Large intestine (tissue), 3 donors: ENCODE measurements at regions not wholly inside any gene's neighbourhood (a gene's known extent, or its start where the extent isn't known, plus 50 kb on each side); places are given as distances from the start of the nearest gene placed in this dataset.

Source experiments
- DNase-seq, 2 donors: peaks; one replicate each; pipeline versions ENCODE4 v3.0.0 to v3.0.0-alpha.2; 2013
- H3K27ac ChIP-seq: one replicate; pipeline ENCODE4 v1.5.1; 2013; ENCODE audit warnings: low read length
- H3K27me3 ChIP-seq: 2 replicates; pipeline ENCODE4 v1.6.1; 2013; ENCODE audit warnings: low read length; ENCODE audit not compliant: control insufficient read depth, insufficient read depth
- H3K36me3 ChIP-seq: 2 replicates; pipeline ENCODE4 v1.6.1; 2013; ENCODE audit warnings: low read length; ENCODE audit not compliant: control insufficient read depth, insufficient read depth
- H3K4me1 ChIP-seq: one replicate; pipeline ENCODE4 v1.6.1; 2013; ENCODE audit warnings: low read length; ENCODE audit not compliant: control insufficient read depth, insufficient read depth
- H3K4me3 ChIP-seq: one replicate; pipeline ENCODE4 v1.5.1; 2013; ENCODE audit warnings: low read length
- H3K9me3 ChIP-seq: one replicate; pipeline ENCODE4 v1.6.1; 2013; ENCODE audit warnings: mild to moderate bottlenecking, low read depth, low read length, moderate library complexity; ENCODE audit not compliant: control insufficient read depth
- WGBS: methylation state at CpG from one replicate; pipeline ENCODE4 v1.1.5; 2013; ENCODE audit warnings: low lambda C conversion rate; ENCODE audit not compliant: insufficient coverage; 5-methylcytosine and 5-hydroxymethylcytosine counted together

DNA sequence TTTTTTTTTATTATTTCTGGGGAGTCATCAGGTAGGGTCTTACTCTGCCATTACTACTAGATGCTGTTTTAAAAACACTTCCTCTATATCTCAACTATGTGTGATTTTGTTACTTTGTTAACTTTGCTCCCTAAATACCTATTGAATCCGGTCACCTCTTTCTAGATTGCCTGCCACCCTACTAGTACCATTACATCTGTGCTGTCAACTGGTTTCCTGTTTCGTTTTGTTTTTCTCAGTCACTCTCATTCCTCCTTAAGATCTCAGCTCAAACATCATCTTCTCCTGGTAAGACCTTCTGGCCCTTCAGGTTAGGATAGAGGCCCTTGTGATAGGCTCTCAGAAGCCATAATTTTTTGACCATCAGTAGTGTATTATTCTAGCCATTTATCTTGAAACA lies 324.2 kb upstream of the ATP10B start:
- no peak for DNase-seq
- no peaks in the 10 kb centered on the region for H3K9me3 ChIP-seq
- H3K27ac ChIP-seq: no peak overlapping the region
- no peak overlapping the region for H3K4me3 ChIP-seq
- H3K27me3 ChIP-seq: no peaks in the 10 kb centered on the region
- no peaks in the 10 kb centered on the region for H3K36me3 ChIP-seq
- H3K4me1 ChIP-seq: no peaks in the 10 kb centered on the region
- 91% methylated on average over 2 of the region's 2 CpGs for WGBS

DNA sequence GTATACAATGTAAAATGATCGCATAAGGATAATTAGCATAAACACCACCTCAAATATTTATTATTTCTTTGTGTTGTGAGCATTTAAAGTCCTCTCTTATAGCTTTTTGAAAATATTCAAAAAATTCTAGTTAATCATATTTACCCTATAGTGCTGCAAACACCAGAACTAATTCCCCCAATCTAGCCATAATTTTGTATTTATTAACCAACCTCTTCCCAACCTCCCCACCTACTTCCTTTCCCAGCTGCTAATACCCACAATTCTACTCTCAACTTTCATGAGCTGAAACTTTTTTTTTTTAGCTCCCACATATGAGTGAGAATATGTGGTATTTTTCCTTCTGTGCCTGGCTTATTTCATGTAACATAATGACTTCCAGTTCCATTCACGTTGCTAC lies 317.8 kb upstream of the ATP10B start:
- DNase-seq: no peak
- peaks cover 5% of the 10 kb centered on the region for H3K9me3 ChIP-seq
- no peaks in the 10 kb centered on the region for H3K4me1 ChIP-seq
- 100% methylated on average over 1 of the region's 2 CpGs for whole genome bisulfite sequencing
- no peak overlapping the region for H3K4me3 ChIP-seq
- no peaks in the 10 kb centered on the region for H3K36me3 ChIP-seq
- no peaks in the 10 kb centered on the region for H3K27me3 ChIP-seq
- no peak overlapping the region for H3K27ac ChIP-seq

DNA sequence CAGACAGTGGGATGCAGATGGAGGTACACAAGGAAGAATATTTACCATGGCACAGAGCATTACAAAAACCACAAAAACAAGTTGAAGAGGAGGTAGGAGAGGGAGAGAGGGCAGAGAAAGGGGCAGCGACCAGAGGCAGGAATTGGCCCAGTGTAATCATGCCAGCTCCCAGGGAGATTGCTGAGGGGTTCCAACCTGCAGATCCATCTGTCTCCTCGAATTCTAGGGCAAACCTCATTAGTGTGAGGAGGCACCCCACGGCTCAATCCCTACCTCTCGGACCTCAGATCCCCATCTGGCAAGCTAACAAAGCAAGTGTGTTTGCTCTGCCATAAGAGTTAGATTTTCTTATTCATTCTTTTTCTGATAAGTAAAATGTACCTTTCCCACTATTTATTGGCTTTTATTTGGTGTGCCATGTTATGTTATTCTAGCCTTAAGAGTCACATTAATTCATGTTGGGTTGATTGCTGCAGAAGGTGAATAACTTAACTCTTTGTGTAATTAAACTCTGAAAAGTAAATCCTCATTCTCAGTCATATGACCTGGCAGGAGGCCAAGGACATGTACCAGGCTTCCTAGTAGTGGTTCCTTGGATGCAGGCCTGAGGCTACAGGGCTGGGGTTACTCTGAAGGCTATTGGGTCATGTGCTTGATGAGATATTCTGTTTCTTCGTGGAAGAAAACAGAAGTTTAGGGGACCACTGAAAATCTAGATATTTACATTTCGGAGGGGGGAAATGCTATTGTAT lies 315.2 kb upstream of the ATP10B start:
- no peak overlapping the region for H3K4me3 ChIP-seq
- H3K9me3 ChIP-seq: peaks cover 5% of the 10 kb centered on the region
- no peaks in the 10 kb centered on the region for H3K4me1 ChIP-seq
- H3K36me3 ChIP-seq: no peaks in the 10 kb centered on the region
- H3K27me3 ChIP-seq: no peaks in the 10 kb centered on the region
- no peak overlapping the region for H3K27ac ChIP-seq
- DNase-seq: no peak
- 88% methylated on average over 1 of the region's 6 CpGs for WGBS

DNA sequence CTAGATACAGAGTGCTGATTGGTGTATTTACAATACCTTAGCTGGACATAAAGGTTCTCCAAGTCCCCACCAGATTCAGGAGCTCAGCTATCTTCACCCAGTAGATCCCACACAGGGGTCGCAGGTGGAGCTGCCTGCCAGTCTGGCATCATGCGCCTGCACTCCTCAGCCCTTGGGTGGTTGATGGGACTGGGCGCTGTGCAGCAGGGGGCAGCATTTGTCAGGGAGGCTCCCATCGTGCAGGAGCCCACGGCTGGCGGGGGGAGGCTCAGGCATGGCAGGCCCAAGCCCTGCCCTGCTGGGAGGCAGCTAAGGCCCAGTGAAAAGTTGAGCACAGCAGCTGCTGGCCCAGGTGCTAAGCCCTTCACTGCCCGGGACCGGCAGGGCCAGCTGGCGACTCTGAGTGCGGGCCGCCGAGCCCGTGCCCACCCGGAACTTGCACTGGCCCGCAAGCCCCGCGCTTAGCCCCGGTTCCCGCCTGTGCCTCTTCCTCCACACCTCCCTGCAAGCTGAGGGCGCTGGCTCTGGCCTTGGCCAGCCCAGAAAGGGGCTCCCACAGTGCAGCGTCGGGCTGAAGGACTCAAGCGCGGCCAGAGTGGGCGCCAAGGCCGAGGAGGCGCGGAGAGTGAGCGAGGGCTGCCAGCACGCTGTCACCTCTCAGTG lies 314.1 kb upstream of the ATP10B start:
- H3K27ac ChIP-seq: no peak overlapping the region
- no peaks in the 10 kb centered on the region for H3K27me3 ChIP-seq
- no peaks in the 10 kb centered on the region for H3K4me1 ChIP-seq
- no peak for DNase-seq
- peaks cover 5% of the 10 kb centered on the region for H3K9me3 ChIP-seq
- H3K36me3 ChIP-seq: no peaks in the 10 kb centered on the region
- WGBS: no CpG with 5 or more reads among the region's 30 CpGs
- no peak overlapping the region for H3K4me3 ChIP-seq

DNA sequence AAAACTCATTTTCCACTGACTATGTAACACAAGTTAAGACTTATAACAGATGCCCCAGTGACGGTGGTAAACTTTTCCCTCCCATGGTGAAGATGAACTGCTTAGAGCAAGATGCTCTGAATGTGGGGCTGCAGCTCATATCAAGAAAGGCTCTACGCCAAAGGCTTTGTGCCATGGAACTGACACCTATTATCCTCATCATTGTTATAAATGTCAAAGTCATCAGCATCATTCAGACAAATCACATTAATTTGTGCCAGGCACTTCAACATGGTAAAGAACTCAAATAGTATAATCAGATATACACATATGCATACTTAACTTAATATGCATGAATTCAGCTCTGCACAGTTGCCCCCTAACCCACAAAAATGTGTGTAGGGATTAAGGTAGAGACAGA lies 305.9 kb upstream of the ATP10B start:
- H3K4me1 ChIP-seq: no peaks in the 10 kb centered on the region
- no peaks in the 10 kb centered on the region for H3K27me3 ChIP-seq
- no peak overlapping the region for H3K27ac ChIP-seq
- WGBS: no CpG with 5 or more reads among the region's 2 CpGs
- no peak overlapping the region for H3K4me3 ChIP-seq
- H3K36me3 ChIP-seq: no peaks in the 10 kb centered on the region
- H3K9me3 ChIP-seq: no peaks in the 10 kb centered on the region
- DNase-seq: no peak

DNA sequence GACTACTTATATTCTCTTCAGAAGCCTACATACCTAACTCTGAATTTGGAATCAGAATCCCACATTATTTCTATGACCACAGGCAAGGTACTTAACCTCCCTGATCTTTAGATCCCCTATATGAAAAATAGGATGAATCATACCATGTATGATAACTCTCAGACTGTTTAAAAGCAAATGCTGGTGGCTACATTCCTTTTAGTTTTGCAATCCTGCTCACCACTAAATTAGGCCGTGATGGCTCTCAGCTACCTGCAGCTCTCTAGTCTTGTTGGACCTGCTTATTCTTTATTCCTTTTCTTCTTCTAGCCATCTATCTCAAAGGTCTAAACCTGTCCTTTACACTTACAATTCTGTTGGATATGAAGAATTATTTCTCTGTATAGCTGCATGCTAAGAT lies 303.4 kb upstream of the ATP10B start:
- Histone ChIP-seq H3K9me3 (no peaks in the 10 kb centered on the region), H3K4me1 (no peaks in the 10 kb centered on the region), H3K36me3 (no peaks in the 10 kb centered on the region), H3K27me3 (no peaks in the 10 kb centered on the region), H3K4me3 (no peak overlapping the region), H3K27ac (no peak overlapping the region)
- DNase-seq: no peak
- 100% methylated on average over 1 of the region's 1 CpG for WGBS

DNA sequence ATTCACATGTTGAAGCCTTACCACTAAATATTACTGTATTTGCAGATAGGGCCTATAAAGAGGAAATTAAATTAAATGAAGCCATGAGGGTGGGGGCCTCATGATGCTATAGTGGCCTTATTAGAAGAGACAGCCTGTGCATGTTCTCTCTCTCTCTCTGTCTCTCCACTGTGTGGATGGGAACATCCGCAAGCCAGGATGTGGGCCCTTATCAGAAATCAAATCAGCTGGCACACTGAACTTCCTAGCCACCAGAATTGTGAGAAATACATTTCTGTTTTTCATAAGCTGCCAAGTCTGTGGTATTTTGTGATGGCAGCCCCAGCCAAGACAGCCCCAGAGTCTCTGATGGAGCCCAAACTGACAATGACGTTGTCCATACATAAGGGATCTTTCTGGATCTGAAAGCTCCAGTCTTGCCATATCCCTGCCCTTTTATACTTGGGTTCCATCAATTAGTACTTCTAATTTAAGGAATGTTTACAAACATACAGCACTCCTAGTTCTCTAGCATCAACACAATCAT lies 300.5 kb upstream of the ATP10B start:
- Histone ChIP-seq H3K9me3 (no peaks in the 10 kb centered on the region), H3K36me3 (no peaks in the 10 kb centered on the region), H3K27ac (no peak overlapping the region), H3K4me1 (no peaks in the 10 kb centered on the region), H3K27me3 (no peaks in the 10 kb centered on the region), H3K4me3 (no peak overlapping the region)
- no CpG with 5 or more reads among the region's 2 CpGs for WGBS
- DNase-seq: no peak

DNA sequence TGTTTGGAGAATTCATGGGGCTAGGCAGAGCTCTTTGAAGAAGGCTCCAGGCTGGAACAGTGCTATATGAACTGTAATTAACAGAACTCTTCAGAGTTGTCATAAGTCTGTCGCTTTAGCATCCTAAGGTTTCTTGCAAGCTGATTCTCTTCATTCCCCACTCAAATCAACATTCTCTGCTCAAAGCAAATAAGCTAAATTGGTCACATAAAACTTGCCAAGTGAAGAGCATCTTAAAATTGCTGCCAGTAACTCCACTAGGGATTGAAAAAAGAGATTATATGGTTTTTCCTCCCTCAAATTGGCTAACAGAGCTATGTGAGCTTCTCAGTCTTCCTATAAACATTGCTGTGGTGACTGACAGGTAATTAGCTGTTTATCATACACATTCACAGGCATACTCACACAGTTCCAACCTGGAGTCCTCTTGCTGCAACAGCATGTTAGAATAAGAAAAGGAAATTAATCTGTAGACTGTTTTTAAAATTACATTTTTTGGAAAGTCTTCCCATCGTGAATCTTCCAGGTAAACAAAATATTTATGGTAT lies 298.5 kb upstream of the ATP10B start:
- Histone ChIP-seq H3K36me3 (no peaks in the 10 kb centered on the region), H3K4me3 (no peak overlapping the region), H3K27me3 (no peaks in the 10 kb centered on the region), H3K9me3 (no peaks in the 10 kb centered on the region), H3K27ac (no peak overlapping the region), H3K4me1 (no peaks in the 10 kb centered on the region)
- DNase-seq: no peak
- WGBS: 83% methylated on average over 2 of the region's 2 CpGs

DNA sequence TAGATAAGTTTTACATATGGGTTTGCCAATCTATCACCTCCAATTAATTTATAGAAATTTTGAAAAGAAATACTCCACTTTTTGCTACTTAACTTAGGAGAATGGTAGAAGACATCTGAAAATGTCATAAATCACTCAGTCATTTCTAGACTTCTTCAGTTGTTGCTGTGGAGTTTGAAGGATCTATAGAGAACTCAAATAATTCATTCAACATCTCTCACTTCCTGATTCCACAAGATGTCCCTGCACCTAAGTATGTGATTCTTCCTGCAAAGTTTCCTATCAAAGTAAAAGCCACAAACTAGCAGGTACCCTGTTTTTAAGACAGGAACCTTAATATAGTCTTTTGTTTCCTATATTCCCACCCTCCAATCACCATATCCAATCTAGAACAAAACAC lies 297.1 kb upstream of the ATP10B start:
- Histone ChIP-seq H3K27me3 (no peaks in the 10 kb centered on the region), H3K27ac (no peak overlapping the region), H3K4me1 (no peaks in the 10 kb centered on the region), H3K4me3 (no peak overlapping the region), H3K36me3 (no peaks in the 10 kb centered on the region), H3K9me3 (no peaks in the 10 kb centered on the region)
- DNase-seq: no peak

DNA sequence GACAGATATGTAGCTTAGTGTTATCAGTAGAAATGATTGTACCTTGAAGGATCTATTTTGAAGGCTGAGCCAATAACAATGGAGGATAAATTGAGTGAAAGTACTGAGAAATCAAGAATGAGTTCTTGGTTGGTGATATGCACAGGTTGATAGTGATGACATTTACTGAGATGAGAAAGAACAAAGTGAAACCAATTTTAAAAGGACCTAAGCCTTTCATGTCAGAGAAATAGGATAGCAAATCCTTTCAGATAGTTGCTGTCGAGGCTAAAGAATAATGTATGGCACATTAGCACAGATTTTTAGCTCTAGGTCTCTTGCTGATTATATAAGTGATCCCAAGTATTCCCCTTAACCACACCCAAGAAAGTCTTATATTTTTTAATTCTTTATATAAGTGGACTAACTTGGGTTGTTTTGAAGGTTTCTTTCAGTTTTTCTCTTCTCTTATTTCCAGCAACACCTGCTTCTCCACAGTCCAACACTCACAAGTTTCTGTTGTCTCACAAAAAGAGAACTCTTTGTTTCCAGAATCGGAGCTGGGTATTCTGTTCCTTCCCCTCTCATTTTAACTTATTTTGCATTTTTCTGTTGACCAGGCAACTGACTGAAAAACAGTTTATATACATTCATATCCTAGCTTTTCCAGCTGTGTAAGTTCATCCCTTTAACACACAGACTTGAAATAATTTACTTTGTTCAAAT lies 286.9 kb upstream of the ATP10B start:
- 83% methylated on average over 2 of the region's 2 CpGs for WGBS
- Histone ChIP-seq H3K27me3 (no peaks in the 10 kb centered on the region), H3K36me3 (no peaks in the 10 kb centered on the region), H3K9me3 (no peaks in the 10 kb centered on the region), H3K4me1 (no peaks in the 10 kb centered on the region), H3K4me3 (no peak overlapping the region), H3K27ac (no peak overlapping the region)
- DNase-seq: no peak
